ENCODE measurements at regions not wholly inside any gene's neighbourhood (a gene's known extent, or its start where the extent isn't known, plus 50 kb on each side); places are given as distances from the start of the nearest gene placed in this dataset.
"Not testable (repeated sequence)": the region's sequence is repeated elsewhere in the genome, so short reads cannot be mapped to it uniquely, and the experiment has no call there.

DNA sequence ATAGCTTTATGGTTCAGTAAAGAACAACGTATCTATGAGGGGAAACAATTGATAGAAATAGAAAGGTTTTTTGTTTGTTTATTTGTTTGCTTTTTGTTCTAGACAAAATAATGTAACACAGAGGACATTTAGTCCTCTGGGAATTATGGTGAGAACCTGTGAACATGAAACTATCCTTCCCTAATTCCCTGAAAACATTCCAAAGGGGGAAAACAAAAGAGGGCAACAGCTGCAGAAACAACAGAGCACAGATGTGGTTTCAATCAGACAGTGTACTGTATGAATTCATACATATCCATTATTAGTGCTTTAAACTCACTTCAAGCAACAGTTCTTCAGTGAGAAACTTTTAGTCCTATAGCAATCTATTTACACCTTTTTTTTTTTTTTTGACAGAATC lies 1489.8 kb upstream of the C9orf72 start:
- DNase-seq: no peak

DNA sequence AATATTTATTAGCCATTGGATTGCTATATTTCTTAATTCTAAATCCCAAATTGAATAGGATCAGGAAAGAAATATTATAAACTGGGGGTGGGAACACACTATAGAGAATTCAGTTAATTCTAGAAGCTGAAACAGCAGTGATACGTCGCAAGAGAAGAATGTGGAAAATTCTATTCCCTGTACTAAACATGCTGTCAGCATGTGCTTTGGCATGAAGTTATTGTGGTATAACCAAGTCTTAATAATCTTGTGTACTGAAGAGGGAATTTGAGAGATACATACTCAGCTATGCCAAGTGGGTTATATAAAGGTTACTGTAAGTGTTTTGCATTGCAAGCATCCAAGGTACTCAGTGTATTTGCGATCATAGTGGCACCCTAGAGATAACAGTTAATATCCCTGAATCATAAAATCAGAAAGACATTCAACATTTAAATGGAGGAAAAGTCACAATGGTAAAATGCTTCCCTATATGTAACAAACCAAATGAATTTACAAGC lies 1492.9 kb upstream of the C9orf72 start:
- no peak for DNase-seq

DNA sequence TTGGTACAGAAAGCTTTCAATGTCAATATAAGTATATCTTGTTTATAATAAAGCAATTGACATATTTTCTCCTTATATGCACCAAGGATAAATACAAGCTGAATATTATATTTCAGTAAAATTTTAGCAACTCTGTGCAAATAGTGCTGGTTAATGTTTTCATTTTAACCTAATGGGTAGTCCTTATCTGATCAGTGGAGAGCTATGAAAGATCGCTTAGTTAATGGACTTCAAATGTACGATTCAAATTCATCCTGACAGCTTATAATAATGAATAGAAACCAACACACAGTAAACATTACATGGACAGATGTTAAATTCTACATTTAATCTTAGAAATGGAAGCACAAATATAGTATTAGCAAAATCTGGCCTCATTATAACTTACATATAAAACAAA lies 1495.2 kb upstream of the C9orf72 start:
- no peak for DNase-seq

DNA sequence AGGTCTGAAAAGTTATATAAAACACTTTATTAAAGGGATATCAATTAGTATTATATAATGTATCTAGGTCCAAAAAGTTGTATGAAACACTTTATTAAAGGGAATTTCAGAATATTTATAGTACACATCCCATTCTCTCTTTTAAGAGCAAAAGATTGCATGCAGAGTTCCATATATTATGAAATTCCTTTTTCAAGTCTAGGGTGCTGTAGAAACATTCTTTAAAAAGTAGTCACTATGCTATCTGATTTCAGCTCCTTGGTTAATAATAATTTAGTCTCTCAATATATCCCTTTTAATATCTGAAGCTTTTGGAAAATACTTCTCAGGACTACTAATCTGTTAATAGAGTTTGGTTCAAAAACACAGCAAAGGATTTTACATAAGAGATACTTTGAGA lies 1496.1 kb upstream of the C9orf72 start:
- no peak for DNase-seq

DNA sequence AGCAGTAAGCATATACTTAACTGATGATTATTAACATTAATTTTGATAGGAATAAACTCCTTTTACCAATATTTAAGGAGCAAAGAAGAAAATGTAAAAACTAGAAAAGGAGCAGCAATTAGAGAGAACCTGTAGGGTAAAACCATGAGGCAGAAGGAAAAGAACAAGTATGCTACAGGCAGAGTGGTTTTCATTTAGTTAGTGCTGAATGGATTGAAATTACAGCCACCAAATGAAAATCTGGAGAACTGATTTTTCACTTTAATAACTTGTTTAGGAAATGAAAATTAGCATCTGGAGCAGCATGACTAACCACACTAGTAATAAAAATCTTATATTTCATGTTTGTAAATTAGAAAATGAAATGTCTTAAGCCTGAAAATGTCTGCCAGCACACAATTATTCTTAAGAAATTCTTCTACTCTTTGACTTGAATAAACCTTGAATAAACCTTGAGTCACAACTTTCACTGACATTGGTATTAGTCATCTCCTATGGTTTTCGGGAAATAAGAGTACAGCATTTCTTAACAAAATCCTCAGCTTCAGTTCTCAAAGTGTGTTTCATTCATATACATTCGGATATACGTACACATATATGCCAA lies 1504.9 kb upstream of the C9orf72 start:
- no peak for DNase-seq

DNA sequence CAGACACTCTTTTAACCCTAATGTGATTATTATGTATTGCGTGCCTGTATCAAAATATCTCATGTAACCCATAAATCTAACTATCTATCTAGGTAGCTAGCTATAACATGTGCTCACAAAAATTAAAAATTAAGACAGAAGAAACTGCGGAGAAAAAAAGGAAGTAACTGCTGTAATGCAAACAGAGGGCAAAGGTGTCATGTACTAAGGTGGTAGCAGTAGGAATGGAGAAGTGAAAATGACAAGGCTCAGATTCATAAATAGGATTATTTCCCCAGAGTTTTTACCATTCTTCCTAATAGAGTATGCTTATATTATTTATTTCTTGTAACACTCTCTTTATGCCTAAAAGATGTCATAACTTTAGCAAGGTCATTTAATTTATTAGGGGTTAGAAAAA lies 1527.5 kb upstream of the C9orf72 start:
- no peak for DNase-seq

DNA sequence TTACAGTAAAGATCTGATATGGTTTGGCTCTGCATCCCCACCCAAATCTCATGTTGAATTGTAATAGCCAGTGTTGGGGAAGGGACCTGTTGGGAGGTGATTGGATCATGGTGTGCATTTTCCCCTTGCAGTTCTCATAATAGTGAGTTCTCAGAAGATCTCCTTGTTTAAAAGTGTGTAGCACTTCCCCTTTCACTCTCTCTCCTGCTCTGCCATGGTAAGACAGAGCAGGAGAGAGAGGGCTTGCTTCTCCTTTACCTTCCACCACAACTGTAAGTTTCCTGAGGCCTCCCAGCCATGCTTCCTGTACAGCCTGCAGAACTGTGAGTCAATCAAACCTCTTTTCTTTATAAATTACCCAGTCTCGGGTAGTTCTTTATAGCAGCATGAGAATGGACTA lies 1530.9 kb upstream of the C9orf72 start:
- not testable (repeated sequence) for DNase-seq

DNA sequence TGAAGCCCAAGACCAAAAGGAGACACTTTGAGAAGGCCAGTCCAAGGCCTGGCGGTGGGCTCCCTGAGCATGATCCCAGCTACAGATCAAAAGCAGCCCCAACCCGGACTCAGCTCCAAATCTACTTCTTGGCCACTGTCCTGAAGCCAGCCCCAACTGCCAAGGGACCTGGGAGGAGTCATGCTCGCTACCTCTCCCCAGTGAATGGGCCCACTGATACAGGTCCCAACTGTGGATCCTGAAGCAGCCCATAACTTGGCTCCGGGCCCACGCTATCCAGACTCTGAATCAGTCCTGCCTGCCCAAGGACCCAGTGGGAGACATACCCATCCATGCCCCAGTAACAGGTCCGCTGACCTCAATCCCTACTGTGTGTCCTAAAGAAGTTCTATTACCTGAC lies 1545.3 kb upstream of the C9orf72 start:
- DNase-seq: no peak

DNA sequence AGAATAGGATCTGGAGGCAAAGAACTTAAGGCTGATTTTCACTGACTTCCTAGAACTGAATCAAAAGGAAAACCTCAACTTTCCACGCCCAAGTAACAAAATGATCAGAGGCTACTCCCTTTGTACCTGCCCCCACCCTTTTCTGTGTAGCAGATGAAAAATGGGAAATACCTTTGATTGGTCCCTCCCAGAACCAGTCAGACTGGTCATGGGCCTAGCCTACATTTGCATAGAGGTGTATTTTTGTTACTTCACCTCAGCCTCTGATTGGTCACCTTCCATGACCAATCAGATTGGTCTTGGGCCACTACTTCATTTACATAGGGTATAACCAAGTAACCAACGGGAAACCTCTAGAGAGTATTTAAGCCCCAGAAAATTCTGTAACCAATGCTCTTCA lies 1553.5 kb upstream of the C9orf72 start:
- DNase-seq: no peak

DNA sequence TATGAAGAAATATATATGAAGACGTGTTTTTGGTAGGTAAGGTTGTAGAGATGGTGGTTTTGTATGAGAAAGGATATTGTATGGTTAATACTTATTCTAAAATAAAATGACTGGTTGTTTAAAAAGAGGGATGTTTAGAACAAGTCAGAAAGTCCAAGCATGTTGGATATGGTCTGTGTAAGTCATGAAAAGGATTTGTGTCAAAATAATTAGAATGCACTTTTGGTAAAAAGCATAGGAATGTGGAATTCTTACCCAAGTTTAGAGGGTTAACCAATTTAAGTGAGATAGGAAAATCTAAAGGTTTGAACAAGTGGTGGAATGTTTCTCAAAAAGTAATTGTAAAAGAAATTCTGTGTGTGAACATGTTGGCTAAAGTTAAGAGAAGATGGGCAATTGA lies 1556.5 kb upstream of the C9orf72 start:
- DNase-seq: no peak

DNA sequence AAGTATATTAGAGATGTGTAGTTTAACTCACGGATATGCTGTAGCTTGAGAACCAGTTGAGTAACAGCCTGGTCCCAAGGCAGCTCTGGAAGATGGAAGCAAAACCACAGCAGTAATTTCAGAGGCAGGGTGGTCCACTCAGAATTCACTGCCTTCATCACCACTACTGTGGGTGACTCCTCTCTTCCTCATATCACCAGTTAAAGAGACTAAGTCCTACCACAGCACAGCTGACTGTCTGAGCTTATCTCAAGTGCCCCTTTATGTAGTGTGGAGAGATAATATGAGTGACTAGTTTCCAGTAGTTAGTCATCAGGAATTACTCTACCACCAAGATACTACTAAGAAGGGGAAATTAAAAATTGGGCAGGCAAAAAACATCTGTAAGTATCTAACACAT lies 1571.2 kb upstream of the C9orf72 start:
- DNase-seq: no peak

DNA sequence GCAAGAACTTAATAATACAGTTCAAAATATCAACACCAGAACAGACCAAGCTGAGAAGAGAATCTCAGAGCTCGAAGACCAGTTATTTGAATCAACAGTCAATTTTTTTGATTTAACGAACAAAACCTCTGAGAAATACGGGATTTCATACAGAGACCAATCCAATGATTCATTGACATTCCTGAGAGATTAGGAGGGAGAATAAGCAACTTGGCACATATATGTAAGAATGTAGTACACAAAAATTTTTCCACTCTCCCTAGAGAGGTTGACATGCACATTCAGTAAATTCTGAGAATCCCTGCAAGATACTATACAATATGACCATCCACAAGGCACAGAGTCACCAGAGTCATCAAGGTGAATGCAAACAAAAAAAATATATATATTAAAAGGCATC lies 1577.3 kb upstream of the C9orf72 start:
- no peak for DNase-seq

DNA sequence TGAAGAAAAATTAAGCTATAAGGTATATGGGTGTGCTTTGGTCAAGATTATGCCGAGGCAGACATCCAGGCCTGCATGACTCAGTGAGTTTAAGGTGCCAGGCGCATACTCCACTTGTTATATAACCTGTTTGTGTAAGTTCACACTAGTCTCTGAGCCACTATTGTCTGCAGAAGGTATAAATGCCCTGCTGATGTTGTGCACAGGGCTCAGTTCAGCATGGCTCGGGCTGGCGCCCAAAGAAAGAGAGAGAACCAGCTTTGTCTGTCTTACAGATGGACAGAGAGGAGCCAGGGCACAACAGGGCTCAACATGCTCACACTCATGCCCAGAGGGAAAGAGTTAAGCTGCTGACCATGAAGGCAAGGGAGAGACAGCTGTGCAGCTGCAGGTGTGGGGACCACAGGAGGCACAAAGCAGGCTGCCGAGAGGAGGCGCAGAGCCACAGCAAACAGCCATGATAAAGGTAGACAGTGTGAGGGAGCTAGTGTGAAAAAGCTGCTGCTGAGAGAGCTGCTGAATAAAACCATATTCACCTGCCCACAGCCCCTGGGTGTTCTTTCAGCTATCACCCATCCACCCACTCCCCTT lies 1587.6 kb upstream of the C9orf72 start:
- DNase-seq: no peak

DNA sequence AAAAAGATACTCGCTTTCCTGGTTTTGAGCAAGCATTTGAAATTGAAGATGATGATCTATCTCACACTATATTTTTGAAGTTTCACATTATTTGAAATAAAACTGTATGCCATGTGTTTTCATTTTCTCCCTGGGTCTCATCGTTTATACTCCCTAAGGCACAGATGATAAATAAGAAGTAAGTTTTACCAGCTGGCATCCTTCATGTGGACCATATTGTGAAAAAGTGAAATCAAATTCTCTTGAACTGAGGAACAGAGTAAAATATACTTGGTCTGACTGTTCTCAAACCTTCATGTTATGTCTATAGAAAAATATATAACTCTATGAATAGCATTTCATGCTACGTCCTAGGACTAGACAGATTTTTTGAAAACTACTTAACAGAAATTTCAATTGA lies 1600.9 kb upstream of the C9orf72 start:
- no peak for DNase-seq

DNA sequence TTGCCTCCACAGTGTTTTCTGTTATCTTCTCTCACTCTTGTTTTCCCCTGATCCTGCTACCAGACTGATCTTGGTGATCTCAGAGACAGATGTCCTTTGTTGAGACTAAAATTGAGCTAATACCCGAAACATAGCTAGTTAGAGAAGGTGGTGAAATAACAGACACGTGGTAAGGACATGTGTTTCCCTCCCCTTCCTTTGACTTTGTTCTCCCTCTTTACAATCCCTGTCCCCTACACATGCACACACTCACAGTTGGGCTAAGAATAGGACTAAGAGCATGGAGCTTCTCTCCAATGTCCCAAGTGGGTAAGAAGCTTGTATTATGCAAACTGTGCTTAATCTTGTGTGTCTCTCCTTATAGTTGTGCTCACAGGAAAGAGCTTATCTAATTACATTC lies 1603.0 kb upstream of the C9orf72 start:
- no peak for DNase-seq

DNA sequence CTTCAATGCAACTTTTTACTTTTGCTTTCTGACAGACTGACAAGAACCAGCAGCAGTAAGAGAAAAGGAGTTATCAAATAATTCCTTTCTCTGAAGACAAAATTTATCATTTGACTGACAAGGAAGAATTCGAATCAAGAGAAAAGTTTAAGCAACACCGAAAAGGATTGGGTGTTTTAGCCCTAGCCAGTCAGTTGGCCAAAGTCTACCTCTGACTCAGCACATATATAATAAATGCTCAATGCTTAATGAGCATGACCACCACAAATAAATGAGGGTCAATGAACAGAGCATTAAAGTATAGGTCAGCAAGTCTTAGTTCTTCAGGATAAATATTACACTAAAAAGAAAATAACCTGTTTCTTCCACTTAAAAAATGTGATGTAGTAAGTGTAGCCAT lies 1603.5 kb upstream of the C9orf72 start:
- DNase-seq: no peak

DNA sequence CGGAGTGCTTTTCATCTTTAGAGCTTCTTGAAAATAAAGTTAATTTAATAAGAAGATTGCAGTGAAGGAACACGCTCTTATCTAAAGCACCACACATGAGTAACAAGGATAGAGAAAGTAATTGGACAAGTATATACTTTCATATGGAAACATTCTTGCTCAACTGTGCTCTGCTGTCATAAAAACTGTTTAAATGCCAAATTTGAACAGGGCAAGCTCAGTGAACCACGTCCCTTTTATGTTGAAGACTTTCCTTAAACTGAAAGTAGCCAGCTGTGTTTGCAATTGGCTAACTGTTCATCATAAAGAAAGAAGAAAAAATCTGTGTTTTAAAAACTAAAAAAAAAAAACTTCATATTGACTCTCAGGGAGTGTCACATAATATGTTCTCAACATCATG lies 1610.7 kb upstream of the C9orf72 start:
- DNase-seq: no peak

DNA sequence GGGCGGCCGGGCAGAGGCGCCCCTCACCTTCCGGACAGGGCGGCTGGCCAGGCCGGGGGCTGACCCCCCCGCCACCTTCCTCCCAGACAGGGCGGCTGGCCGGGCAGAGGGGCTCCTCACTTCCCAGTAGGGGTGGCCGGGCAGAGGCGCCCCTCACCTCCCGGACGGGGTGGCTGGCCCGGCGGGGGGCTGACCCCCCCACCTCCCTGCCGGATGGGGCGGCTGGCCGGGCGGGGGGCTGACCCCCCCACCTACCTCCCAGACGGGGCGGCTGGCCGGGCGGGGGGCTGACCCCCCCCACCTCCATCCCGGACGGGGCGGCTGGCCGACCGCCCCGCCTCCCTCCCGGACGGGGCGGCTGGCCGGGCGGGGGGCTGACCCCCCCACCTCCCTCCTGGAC lies 1615.5 kb upstream of the C9orf72 start:
- not testable (repeated sequence) for DNase-seq

DNA sequence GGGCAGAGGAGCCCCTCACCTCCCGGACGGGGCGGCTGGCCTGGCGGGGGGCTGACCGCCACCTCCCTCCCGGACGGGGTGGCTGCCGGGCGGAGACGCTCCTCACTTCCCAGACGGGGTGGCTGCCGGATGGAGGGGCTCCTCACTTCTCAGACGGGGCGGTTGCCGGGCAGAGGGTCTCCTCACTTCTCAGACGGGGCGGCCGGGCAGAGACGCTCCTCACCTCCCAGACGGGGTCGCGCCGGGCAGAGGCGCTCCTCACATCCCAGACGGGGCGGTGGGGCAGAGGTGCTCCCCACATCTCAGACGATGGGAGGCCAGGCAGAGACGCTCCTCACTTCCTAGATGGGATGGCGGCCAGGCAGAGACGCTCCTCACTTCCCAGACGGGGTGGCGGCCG lies 1615.9 kb upstream of the C9orf72 start:
- not testable (repeated sequence) for DNase-seq

DNA sequence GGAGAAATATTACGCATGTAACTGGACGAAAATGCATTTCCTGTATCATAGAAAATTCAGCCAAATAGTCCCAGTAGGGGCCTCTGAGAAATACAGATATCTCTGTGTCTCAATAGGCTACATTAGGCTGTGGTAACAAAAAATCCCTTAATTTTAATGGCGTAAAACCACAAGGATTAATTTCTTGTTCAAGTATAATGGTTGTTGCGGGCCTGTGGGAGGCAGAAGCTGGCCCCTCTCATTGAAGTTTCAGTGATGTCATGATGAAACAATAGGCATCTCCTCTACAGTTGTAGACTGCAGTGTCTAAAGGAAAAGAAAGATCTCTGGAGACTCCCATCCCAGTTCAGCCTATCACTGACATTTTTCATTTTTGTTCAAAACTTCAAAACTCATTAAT lies 1625.6 kb upstream of the C9orf72 start:
- DNase-seq: no peak

DNA sequence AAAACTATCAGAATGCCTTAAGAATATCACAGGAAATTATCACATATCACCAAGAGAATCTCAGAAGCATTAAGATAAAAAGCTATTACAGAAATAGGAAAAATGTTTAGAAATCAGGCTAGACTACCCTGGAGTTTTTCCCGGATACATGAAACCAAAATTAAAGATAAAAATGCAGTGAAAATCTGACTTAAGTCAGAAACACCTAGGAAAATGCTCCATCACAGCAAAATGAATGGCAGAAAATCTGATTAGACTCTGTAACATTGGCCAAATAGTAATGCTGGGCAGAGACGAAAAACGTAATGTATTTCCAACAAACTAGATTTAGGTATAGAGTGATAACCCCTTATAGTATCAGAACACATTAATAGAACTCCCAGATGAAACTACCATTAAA lies 1626.7 kb upstream of the C9orf72 start:
- no peak for DNase-seq

DNA sequence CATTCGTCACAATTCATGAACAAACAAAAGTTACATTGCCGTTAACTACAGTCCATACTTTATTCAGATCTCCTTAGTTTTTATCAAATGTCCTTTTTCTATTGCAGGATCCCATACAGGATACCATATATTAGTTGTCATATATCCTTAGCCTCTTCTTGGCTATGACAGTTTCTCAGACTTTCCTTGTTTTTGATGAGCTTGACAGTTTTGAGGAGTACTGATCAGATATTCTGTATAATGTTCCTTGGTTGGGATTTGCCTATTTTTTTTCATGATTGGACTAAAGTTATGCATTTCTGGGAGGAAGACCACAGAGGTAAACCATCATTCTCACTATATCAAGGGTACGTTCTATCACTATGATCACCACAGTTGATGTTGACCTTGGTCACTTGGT lies 1627.4 kb upstream of the C9orf72 start:
- DNase-seq: no peak

DNA sequence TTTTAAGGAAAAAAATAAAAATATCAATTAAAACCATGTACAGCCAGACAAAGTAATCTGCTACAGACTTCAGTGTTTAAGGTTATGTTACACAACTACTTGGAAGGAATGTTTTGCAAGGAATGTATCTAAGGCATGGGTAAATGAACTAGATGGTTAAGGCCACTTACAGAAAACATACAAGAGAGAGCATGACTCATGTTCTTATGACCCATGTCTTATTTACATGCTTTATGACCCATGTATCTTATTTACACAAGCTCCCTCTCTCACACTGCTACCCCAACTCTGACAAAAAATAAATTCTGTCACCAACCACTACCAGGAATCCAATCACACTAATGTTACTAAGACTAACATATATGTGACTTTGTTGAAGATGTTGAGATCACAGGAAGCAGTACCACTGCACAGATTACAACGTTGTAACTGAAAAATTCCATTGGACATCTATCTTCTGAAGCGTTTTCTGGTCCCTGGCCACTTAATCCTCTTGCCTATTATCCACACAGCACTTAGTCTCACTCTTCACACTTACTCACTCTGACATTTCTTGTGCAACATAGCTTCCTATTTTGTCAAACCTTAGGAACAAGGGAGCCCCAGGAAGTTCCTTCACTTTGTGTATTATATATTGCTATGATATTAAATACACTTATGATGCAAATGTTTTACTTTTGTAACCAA lies 1630.1 kb upstream of the C9orf72 start:
- no peak for DNase-seq

DNA sequence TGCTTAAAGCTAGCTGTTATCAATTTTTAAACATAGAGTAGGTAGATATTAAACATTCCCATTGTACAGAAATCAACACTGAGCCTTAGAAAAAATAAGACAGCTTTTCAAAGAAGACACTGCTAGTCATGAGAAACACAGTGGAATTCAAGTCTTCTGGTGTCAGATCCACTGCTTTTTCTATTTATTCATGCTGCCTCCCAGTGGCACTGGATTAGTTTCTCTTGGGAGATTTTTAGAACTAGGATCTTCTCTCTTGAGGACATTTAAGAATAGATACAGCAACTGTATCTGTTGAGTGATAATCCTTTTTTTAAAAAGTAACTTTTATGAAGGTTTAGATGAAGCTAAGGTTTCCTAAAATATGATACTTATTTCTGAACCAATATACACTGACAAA lies 1635.4 kb upstream of the C9orf72 start:
- no peak for DNase-seq

Measured in retina (tissue), 1 donor.